Keratinocyte (primary cell): ENCODE measurements at regions not wholly inside any gene's neighbourhood (a gene's known extent, or its start where the extent isn't known, plus 50 kb on each side); places are given as distances from the start of the nearest gene placed in this dataset.

Source experiments
- DNase-seq: peaks from one replicate; pipeline ENCODE4 v3.0.0-alpha.2; 2011; ENCODE audit warnings: low read depth, missing footprints, low spot score
- FAIRE-seq: peaks from 2 replicates; lab custom pipeline; 2011; peaks lifted over from hg19 to GRCh38; lab: Jason Lieb, UNC
- H2AFZ ChIP-seq: 2 replicates; pipeline ENCODE4 v1.6.0; 2012; ENCODE audit warnings: low read length, control low read depth, inconsistent platforms; ENCODE audit not compliant: control insufficient read depth
- H3K27ac ChIP-seq: 2 replicates; pipeline ENCODE4 v1.5.1; 2011; ENCODE audit warnings: low read length; ENCODE audit not compliant: control insufficient read depth, insufficient read depth
- H3K27me3 ChIP-seq: 3 replicates; pipeline ENCODE4 v1.6.0; 2011; ENCODE audit warnings: low read length; ENCODE audit not compliant: control insufficient read depth, insufficient read depth; ENCODE audit errors: extremely low read depth
- H3K36me3 ChIP-seq, 2 experiments: 2 replicates in 1 of 2; 3 replicates in 1 of 2; pipeline ENCODE4 v1.5.1; 2011; ENCODE audit warnings: low read length in 2 of 2, mild to moderate bottlenecking in 1 of 2; ENCODE audit not compliant: control insufficient read depth in 2 of 2, insufficient read depth in 2 of 2; ENCODE audit errors: extremely low read depth in 1 of 2
- H3K4me1 ChIP-seq: 3 replicates; pipeline ENCODE4 v1.5.1; 2011; ENCODE audit warnings: low read length; ENCODE audit not compliant: control insufficient read depth, insufficient read depth; ENCODE audit errors: extremely low read depth
- H3K4me2 ChIP-seq: 3 replicates; pipeline ENCODE4 v1.6.0; 2011; ENCODE audit warnings: low read depth, low read length; ENCODE audit not compliant: control insufficient read depth, insufficient read depth; ENCODE audit errors: extremely low read depth
- H3K4me3 ChIP-seq, 3 experiments: fragments of 200-600 bp in 1 of 3; sonication (generic) in 1 of 3; 2 replicates in 2 of 3; 3 replicates in 1 of 3; pipeline ENCODE4 v1.5.1; 2011 to 2016; ENCODE audit warnings: low read length in 3 of 3, mild to moderate bottlenecking in 3 of 3, control low read depth in 2 of 3, inconsistent platforms in 1 of 3, low read depth in 1 of 3, mixed read lengths in 1 of 3, mixed run types in 1 of 3, moderate library complexity in 1 of 3; ENCODE audit not compliant: control insufficient read depth in 2 of 3, insufficient read depth in 2 of 3; ENCODE audit errors: extremely low read depth in 1 of 3
- H3K79me2 ChIP-seq: 2 replicates; pipeline ENCODE4 v1.6.0; 2012; ENCODE audit warnings: low read length; ENCODE audit not compliant: control insufficient read depth, insufficient read depth
- H3K9ac ChIP-seq: 3 replicates; pipeline ENCODE4 v1.6.0; 2011; ENCODE audit warnings: low read length; ENCODE audit not compliant: control insufficient read depth, insufficient read depth; ENCODE audit errors: extremely low read depth
- H3K9me1 ChIP-seq: 3 replicates; pipeline ENCODE4 v1.6.0; 2011; ENCODE audit warnings: low read length; ENCODE audit not compliant: control insufficient read depth, insufficient read depth; ENCODE audit errors: extremely low read depth
- H3K9me3 ChIP-seq: 2 replicates; pipeline ENCODE4 v1.5.1; 2012; ENCODE audit warnings: low read depth, low read length; ENCODE audit not compliant: control insufficient read depth
- H4K20me1 ChIP-seq: 3 replicates; pipeline ENCODE4 v1.6.0; 2011; ENCODE audit warnings: low read length; ENCODE audit not compliant: control insufficient read depth, insufficient read depth; ENCODE audit errors: extremely low read depth
- EZH2 ChIP-seq: IDR thresholded peaks from one replicate; pipeline ENCODE4 v1.6.1; 2012; ENCODE audit warnings: inconsistent platforms, mild to moderate bottlenecking, low read length, moderate library complexity
- dilution Hi-C: fragments of 300-500 bp; cut with MboI; formaldehyde crosslinking; loops from one replicate; pipeline ENCODE4 v1.7.0; 2020; ENCODE audit warnings: low sequenced_read_pairs; ENCODE audit not compliant: extremely low pct_ligation_motif_present
- TF ChIP-seq, protein P1 (sequence below), 3 experiments: IDR thresholded peaks in 1 of 3; conservative IDR thresholded peaks in 1 of 3; optimal IDR thresholded peaks in 1 of 3; 2 replicates in 2 of 3; 3 replicates in 1 of 3; pipeline versions ENCODE3 to v1.5.1; 2011; ENCODE audit warnings: low read length in 3 of 3, mild to moderate bottlenecking in 3 of 3, moderate library complexity in 2 of 3, control low read depth in 1 of 3, inconsistent platforms in 1 of 3; ENCODE audit not compliant: insufficient read depth in 2 of 3; ENCODE audit errors: extremely low read depth in 1 of 3

DNA sequence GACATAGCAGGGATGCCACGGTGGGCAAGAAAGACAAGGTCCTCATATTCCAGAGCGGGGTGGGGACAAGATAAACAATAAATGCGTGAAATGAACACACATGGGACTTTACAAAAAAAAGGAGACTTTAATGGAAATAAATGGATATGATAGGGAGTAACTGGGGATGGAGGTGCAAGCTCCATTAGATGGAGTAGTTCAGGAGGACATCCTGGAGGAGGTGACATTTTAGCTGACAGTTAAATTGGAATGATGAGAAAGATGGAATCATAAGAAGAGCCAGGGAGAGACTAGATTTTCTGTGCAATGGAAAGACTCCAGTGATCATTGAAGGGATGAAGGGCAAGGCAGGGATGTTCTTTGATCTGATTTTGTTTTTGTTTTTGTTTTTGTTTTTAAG, 83.6 kb upstream of the MYL10 start:
- Histone ChIP-seq H3K79me2 (no peaks in the 10 kb centered on the region), H2AFZ (no peak overlapping the region)
- FAIRE-seq = no peak

DNA sequence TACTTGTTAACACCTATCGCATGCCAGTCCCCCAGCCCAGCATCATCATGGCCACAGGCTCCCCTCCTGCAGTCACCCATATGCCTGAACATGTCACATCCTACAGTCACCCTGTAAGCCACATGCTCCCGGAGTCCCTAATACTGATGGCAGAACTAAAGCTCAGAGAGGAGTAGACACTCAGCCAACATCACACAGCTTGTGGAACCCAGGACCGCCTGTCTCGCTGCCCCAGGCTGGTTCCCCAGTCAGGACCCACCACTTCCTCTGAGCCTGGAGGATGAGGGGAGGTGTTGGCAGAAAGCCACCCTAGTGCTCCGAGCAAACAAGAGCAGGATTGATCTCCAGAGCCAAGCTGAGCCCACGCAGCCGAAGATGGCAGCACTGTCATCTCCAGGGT, 85.0 kb upstream of the MYL10 start:
- H3K27me3 ChIP-seq = peaks cover 12% of the 10 kb centered on the region
- no peak for DNase-seq
- no peak for FAIRE-seq
- no peaks in the 10 kb centered on the region for H4K20me1 ChIP-seq
- no peaks in the 10 kb centered on the region for H3K36me3 ChIP-seq
- H3K4me2 ChIP-seq = no peak overlapping the region
- no peaks in the 10 kb centered on the region for H3K79me2 ChIP-seq
- no peak overlapping the region for H3K4me3 ChIP-seq
- dilution Hi-C loops = no loop called here
- no peak overlapping the region for H3K9ac ChIP-seq
- no peaks in the 10 kb centered on the region for H3K9me3 ChIP-seq
- no peak for TF ChIP-seq EZH2
- TF ChIP-seq, protein P1, sequence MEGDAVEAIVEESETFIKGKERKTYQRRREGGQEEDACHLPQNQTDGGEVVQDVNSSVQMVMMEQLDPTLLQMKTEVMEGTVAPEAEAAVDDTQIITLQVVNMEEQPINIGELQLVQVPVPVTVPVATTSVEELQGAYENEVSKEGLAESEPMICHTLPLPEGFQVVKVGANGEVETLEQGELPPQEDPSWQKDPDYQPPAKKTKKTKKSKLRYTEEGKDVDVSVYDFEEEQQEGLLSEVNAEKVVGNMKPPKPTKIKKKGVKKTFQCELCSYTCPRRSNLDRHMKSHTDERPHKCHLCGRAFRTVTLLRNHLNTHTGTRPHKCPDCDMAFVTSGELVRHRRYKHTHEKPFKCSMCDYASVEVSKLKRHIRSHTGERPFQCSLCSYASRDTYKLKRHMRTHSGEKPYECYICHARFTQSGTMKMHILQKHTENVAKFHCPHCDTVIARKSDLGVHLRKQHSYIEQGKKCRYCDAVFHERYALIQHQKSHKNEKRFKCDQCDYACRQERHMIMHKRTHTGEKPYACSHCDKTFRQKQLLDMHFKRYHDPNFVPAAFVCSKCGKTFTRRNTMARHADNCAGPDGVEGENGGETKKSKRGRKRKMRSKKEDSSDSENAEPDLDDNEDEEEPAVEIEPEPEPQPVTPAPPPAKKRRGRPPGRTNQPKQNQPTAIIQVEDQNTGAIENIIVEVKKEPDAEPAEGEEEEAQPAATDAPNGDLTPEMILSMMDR (optimal IDR thresholded peaks at IDR 0.05 in 1 of 3, IDR thresholded peaks at IDR 0.05 in 1 of 3, conservative IDR thresholded peaks at IDR 0.05 in 1 of 3; ENCODE audit: extremely low read depth in 1 of 3, insufficient read depth in 2 of 3, low read length in 3 of 3) = no peak
- no peak overlapping the region for H2AFZ ChIP-seq
- H3K27ac ChIP-seq = no peak overlapping the region
- no peaks in the 10 kb centered on the region for H3K9me1 ChIP-seq
- H3K4me1 ChIP-seq = no peaks in the 10 kb centered on the region

More for the DNA sequence above, 83.6 kb upstream of the MYL10 start:
- H3K27ac ChIP-seq = no peak overlapping the region
- no peaks in the 10 kb centered on the region for H3K9me1 ChIP-seq
- H3K9me3 ChIP-seq = no peaks in the 10 kb centered on the region
- no peaks in the 10 kb centered on the region for H3K36me3 ChIP-seq
- no peak overlapping the region for H3K4me3 ChIP-seq
- no peaks in the 10 kb centered on the region for H3K4me1 ChIP-seq
- no peak overlapping the region for H3K9ac ChIP-seq
- DNase-seq = no peak
- peaks cover 6% of the 10 kb centered on the region for H3K27me3 ChIP-seq
- TF ChIP-seq, protein P1 (optimal IDR thresholded peaks at IDR 0.05 in 1 of 3, IDR thresholded peaks at IDR 0.05 in 1 of 3, conservative IDR thresholded peaks at IDR 0.05 in 1 of 3; ENCODE audit: extremely low read depth in 1 of 3, insufficient read depth in 2 of 3, low read length in 3 of 3) = no peak
- TF ChIP-seq EZH2 = no peak
- no peaks in the 10 kb centered on the region for H4K20me1 ChIP-seq
- dilution Hi-C loops = no loop called here
- no peak overlapping the region for H3K4me2 ChIP-seq
